GM21737 (cell line): ENCODE measurements at regions not wholly inside any gene's neighbourhood (a gene's known extent, or its start where the extent isn't known, plus 50 kb on each side); places are given as distances from the start of the nearest gene placed in this dataset.

Experiments used
- ATAC-seq: cut with Tn5 transposase; IDR thresholded peaks from one replicate; pipeline ENCODE4 v1.9.1; 2021; ENCODE audit warnings: mild to moderate bottlenecking, moderate library complexity; ENCODE audit not compliant: unreplicated experiment

DNA sequence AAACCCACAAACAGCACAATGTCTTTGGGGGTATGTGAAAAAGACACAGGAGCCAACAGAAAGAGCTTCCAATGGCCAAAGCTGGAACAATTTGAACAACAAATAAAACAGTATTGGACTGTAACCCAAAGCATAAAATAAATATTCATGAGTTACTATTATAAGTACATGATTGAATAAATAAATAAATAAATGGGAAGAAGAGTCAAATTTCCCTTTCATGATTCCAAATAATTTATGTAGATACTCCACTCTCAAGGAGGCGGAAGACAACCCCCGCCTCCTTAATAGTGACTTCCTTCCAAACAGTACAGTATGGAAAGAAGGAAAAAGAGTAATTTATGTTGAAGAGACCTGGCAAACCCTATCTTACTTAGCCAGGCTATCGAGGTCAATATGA, 124.4 kb upstream of the P2RY1 start:
- ATAC-seq = no peak

DNA sequence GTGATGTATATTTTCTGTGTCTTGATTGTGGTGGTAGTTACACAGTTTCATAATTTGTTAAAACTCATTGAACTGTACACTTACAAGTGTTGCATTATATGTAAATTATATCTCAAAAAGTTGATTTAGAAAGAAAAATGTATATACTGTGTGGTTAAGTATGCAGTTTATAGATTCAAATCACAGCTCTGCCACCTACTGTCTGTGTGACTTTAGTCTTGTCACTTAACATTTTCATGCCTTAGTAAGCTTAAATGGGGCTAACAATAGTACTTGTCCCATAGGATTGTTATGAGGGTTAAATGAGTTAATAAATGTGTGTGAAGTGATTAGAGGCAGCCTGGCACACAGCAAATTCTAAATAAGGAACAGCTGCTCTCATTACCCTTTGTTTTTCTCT, 120.9 kb upstream of the P2RY1 start:
- ATAC-seq = no peak

DNA sequence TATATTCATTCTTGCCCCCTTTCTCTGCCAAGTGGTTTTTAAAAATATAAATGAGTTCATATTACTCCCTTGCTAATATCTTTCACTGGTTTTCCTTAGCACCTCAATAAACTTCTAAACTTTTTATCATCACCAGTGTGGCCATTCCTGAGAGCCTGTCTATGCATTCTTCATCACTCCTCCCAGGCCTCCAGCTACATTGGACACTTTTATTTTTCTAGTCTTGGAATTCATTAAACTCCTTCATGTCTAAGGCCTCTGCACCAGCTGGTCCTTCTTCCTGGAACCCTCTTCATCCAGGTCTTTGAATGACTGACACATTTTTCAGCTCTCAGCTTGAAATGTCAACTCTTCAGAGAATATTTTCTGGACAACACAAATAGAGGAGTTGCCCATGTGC, 120.4 kb upstream of the P2RY1 start:
- no peak for ATAC-seq

DNA sequence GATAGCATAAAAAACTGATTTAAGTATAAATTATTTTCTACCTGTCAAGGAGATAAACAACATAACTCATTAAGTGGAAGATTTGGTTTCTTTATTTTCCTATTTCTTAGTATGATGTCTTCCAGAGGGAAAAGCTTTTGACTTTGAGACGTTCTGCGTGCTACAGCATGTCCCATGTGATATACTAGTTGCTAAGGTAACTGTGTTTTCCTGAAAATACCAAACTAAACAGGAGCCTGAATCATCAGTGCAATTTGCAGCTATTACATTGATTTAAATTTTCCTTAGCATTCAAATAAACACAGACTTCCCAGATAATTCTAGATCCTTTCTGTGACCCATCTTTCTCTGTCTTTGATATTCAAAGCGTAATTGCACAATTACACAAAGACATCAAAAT, 117.7 kb upstream of the P2RY1 start:
- no peak for ATAC-seq

DNA sequence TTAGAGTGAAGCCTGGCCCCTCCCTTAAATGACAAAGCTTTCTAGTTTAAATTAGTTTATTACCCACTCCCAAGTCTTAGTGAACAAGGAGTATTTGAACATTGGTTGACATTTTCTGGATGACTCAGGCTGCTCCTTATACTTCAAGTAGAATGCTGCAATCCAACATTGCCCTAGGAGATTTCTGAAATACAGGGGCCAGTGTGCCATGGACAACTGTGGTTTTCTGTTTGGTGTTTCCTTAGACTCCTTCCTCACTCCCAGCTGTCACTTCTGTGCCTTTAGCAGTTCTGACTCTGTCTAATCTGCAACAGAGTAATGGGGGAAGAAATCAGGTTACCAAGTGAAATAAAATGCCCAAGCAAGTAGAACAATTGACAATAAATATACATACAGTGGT, 116.1 kb upstream of the P2RY1 start:
- ATAC-seq = no peak

DNA sequence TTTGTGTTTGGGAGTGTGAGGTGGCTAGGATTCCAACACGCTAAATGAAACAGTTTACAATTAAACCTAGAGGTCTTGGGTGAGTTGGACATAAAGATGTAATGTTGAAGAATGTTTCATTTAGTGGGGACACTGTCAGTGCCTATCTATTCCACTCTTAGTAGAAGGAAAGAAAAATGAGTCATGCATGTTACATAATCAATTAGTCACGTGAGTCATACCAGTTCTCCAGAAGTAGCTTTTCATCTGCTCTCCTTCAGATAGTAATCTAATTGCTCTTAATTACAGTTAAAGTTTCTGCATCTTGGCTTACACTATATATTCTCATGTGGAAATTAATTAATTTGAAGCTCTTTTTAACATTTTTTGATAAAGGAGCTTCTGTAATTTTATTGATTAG, 115.7 kb upstream of the P2RY1 start:
- ATAC-seq = no peak

DNA sequence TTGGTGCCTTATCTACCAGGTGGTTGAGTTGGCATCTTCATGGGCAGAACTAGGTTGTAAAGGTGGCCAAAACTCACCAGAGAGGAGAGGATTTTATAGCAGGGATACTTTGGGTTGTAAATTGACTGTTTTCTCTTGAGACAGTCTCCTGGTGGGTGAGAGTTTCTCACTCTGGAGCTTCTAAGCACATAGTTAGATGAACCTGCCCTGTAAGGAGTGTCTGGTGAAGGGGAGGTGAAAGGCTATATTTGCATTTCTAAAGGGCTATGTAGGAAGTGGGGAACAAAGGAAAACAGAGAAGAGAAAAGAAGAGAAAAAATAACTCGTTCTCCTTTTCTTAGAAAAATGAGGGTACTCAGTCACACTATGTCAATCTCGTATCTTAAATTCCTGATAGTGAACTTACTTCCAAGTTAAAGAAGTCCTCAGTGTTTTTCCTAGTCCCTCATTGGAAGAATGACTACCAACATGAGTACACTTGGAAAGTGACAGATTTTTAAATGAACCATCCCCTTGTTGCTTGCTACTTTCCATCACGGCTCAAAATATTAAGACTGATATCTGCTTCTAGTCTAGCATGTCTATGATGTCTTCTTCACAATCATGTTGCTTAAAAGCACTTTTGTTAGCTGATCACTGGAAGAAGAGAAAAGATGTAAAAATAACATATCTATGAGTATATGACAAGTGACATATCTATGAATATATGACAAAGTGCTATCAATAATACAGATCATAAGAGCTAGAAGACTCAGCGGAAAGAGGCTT, 113.8 kb upstream of the P2RY1 start:
- no peak for ATAC-seq

DNA sequence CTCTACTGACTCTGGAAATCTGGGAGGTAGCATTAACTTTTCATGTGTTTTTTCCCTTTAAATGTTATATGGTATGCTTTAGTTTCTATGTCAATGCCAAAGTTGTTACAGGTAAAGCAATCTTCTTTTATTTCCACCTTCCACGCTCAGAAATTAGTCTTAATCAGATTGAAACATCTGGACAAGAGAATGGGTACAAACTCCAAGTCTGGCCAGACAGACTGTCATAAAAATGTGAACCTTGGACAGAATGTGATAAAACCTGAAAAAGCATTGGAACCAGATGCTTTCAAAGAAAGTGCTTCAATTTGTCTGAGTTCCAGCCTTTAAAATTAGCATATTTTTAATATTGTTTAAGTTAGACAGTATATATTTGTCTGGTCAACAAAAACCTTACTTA, 110.7 kb upstream of the P2RY1 start:
- no peak for ATAC-seq

DNA sequence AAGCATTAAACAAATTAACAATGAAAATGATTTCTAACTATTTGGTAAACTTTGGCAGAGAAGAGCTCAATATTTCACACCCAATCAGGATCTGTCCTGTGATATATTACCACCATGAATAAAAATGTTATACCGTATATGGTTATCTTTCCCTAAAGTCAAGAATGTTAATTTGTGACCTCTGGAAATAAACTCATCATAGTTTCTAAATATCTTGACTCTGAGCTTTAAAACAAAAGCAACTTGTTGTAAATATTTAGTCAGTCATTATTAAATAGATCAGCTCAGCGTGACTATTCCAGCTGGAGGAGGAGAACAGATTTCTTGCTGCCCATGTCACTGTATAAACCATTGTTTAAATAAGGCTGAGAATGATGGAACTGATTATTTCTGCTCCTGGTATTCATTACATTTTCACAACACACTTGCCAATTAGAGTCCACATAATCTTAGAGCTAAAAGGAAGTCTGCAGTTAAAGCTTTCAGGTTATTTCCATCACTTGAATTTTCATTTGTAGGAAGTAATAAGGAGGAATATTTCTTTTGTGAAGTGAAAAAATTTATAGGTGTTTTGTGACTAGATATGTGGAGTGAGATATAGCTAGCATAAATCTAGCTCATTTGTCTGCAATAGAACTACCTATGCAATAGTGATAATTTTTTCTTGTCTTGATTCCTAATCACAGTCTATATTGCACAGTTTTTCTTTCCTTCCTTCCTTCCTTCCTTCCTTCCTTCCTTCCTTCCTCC, 106.5 kb upstream of the P2RY1 start:
- no peak for ATAC-seq

DNA sequence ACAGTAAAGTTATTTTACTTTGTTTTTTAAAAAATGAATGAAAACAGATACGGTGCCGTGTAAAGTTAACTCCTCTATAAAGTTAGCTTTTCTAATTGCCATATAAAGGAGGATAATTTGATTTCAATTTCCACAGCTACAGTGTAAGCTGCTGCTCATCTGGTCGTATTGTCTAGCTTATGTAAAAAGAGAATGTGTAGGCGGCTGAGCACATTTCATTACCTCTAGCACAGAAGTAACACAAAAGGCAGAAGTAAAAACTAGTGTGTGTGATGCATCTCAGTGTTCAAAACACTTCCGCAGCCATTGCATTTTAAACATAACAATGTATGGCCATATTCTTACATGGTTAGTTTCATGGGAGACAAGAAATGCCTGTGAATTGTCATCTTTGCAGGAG, 105.0 kb upstream of the P2RY1 start:
- ATAC-seq = no peak

DNA sequence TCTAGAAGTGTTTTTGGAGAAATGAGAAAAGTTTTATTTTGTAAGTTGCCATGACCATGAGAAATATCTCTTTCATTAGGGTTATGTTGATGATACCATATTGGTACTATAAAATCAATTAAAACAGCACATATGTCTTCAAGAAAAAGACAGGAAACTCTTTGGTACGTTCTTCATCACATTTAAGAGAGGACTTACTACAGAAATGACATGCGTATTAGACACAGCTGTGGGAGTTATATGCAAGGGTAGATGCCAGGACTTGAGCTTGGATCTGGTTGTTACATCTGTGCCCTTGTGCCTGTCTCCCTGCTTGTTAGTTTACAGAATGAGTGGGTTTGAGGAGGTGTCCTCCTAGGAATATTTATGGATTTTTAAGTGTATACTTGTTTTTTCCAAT, 103.4 kb upstream of the P2RY1 start:
- ATAC-seq = no peak

DNA sequence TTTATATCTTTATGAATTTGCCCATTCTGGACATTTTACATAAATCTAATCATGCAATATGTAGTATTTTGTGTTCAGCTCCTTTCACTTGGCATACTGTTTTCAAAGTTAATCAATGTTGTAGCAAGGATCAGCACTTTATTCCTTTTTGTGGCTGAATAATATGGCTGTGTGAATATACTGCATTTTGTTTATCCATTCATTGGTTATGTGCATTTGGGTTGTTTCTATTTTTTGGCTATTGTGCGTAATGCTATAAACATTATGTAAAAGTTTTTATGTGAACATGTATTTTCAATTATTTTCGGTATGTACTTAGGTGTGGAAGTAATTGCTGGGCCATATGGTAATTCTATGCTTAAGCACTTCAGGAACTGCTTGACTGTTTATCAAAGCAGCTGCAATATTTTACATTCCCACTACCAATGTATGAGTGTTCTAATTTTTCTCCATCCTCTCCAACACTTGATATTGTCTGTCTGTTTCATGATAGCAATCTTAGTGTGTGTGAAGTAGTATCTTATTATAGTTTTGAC, 101.3 kb upstream of the P2RY1 start:
- no peak for ATAC-seq

DNA sequence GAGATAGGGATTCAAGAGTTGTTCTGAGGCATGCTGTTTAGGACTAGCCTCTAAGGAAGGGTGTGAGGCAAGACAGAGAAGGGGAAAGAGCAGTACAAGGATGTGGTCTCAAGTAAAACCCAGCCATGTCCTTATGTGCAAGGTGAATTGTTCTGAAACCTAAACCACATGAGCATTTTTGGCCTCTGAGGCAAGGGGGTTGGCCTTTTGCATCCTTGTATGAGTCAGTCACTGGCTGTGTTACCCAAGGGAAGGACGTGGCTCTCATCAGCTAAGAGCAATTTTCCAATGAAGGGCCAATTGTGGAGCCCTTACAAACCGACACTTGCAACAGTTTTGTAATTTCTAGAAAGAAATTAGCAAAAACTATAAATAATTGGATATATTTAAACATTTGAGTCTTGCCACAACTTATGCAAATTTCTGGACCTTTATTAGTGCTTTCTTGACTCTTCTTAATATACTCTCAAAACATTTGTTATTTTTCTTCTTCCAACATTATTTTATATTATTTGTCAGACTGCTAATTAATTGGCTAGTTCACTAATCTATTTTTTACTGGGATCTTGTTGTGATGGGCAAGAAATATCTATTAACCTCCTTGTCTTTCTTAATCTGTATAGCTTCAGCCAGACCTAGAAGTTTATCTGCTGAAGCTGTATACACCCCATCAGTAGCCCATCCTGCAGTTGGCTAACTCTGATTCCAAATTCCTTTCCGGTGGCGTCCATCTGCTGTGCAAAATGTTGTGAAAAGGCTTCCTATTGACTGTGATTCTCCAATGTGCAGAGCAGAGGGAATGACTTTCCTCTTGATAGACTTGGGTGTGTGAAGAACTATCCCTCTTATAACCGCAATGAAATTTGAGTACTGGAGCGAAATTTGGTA, 97.7 kb upstream of the P2RY1 start:
- ATAC-seq = peak; percentile 100

DNA sequence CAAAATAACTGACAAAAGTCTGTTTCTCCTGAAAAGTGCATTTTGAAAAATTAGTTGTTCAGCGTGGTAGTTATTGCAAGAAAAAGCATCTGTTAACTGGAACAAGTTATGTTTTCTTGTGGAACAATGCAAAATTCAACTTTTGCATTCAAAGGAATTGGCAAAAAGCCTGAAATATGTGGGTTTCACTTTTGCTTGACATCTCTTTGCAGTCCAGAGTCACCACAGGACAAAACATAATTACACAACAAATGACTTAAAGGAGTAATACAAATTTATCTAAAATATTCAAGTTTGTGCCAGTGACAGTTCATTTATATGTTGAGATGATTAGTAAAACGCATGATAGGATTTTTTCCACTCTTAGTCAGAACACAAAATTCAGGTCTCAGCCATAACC, 96.3 kb upstream of the P2RY1 start:
- no peak for ATAC-seq

DNA sequence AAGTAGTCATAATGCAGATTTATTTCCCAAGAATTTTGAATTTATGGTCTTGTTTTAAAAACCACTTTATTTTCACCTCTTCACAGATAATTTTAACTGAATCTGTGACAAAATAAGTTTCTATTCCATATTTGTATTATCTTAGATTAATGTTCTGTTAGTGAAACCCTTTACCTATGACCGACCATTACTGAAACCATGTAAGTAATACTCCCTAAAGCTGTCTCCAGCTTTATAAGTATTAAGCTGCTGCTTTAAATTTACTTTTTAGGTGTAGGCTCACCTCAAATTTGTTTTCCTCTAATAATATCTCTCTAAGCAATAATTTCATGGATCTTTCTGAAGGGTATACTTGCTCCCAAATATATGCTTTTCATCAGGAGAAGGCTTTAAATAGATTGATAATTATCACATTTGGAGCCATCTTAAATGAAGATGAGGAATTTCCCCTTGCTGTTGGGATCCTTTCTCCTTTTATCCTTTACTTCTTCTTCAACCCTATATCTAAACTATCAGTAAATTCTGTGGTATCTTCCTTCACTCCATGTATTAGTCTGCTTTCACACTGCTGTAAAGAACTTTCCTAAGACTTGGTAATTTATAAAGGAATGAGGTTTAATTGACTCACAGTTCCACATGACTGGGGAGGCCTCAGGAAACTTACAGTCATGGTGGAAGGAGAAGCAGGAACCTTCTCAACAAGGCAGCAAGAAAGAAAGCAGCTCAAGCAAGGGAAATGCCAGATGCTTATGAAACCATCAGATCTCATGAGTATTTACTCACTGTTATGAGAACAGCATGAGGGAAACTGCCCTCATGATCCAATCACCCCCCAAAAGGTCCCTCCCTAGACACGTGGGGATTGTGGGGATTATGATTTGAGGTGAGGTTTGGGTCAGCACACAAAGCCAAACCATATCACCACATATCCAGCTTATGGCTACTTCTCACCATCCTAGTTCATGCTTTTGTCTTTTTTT, 92.3 kb upstream of the P2RY1 start:
- no peak for ATAC-seq

DNA sequence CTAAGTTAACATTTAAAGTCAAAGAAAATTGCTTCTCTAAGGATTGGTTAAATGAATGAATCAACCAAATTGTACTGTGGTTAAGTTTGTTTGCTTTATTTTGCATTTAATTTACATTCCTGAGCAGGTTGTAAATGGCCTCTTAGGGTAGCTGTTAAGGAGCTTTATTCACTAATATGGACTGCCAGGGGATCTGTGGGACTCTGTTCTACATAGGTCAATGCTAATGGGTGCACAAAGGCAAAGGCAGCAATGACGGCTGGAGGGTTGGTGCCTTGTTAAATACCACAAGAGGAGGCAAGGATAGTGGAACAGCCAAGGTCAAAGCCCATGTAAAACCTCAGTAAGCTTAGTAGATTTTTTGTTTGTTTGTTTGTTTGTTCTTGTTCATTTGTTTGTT, 89.3 kb upstream of the P2RY1 start:
- no peak for ATAC-seq

DNA sequence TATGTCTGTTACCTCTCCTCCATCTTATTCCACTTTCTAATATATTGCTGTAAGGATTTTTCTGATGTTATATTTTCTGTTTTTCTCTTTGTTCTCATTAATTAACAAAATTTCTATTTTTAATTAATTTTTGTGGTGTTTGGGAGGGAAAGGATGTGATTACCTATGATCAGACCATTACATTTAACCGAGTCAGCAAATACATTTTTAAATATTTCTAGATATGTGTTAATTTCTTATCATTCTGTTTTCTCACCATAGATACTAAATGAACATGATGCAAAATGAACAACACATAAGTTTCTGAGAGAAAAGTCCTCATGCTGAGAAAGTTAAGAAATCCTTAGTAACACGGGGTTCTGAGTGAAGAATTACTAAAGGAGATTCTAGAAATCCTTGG, 80.6 kb upstream of the P2RY1 start:
- no peak for ATAC-seq

DNA sequence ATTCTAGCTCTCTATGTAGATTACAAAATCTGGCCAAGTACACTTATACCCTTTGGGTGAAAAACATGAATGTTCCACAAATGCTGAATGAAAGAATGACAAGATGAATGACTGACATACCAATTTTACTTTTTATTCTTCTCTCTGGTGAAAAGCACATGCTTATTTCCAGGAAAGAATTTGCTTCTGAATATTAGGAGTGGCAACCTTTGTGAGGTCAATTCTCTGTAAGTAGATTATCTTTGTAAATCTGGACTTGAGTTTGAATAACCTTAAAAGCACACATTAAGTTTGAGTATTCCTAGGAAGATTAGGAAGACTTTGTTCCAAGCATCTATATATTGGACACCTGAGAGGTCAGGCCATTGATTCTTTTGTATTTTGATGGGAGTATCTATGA, 78.1 kb upstream of the P2RY1 start:
- no peak for ATAC-seq

DNA sequence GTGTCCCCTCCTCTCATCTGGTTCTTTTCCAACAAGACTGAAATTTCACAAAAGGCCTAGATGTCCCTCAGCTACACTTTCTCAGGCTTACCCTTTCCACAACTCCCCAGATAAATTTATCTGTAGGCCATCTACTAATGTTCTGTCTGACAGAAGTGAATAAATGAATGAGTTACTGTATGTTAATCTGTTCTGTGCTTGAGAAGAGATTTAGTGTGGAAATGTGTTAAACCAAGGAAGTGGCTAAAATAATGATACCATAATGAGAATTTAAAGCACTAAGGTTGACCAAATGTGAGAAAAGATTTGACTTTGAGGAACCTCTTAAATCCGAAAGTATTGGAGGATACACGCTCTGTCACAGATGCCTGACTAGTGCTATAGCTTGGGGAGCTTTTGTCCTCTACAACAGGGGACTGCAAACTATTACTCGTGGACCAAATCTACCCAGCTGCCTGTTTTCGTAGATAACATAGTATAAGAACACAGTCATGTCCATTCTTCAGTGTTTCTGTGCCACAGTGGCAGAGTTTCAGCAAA, 74.8 kb upstream of the P2RY1 start:
- ATAC-seq = no peak

DNA sequence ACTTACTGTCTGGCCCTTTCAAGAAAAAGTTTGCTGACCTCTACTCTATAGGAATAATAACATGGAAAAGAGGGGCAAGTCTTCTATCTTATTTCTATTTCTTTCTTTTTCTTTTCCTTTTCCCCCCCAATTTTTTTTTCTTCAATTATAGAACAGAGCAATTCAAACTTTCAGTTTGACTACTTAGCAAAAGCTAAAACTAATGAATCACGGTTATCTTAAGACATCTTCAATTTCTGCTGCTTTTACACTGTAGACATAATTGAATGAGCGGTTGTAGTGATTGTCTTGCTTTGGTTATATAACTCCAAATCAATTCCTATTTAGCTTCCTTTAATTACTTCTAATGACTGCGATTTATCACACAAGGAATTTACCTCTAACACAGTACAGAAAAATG, 74.3 kb upstream of the P2RY1 start:
- no peak for ATAC-seq
